DND-41 (cell line): ENCODE measurements at regions not wholly inside any gene's neighbourhood (a gene's known extent, or its start where the extent isn't known, plus 50 kb on each side); places are given as distances from the start of the nearest gene placed in this dataset.

Experiments used
- ATAC-seq: fragments of 200-7000 bp; cut with Tn5 transposase; 3 replicates; pipeline ENCODE4 v1.9.1; 2021; ENCODE audit warnings: low read depth; ENCODE audit not compliant: insufficient read depth
- DNase-seq: peaks from one replicate; pipeline ENCODE4 v3.0.0-alpha.2; 2020
- H2AFZ ChIP-seq: 2 replicates; pipeline ENCODE4 v1.6.0; 2012; ENCODE audit warnings: low read depth, low read length
- H3K27ac ChIP-seq: 2 replicates; pipeline ENCODE4 v1.5.1; 2012; ENCODE audit warnings: low read length, inconsistent platforms
- H3K27me3 ChIP-seq: fragments of 200-600 bp; sonication (generic); 2 replicates; pipeline ENCODE4 v1.6.0; 2012; ENCODE audit warnings: low read length, mild to moderate bottlenecking, inconsistent platforms; ENCODE audit not compliant: insufficient read depth, poor library complexity
- H3K36me3 ChIP-seq: 2 replicates; pipeline ENCODE4 v1.5.1; 2012; ENCODE audit warnings: low read length, inconsistent platforms; ENCODE audit not compliant: insufficient read depth
- H3K4me1 ChIP-seq: 2 replicates; pipeline ENCODE4 v1.5.1; 2012; ENCODE audit warnings: mild to moderate bottlenecking, low read length; ENCODE audit not compliant: insufficient read depth
- H3K4me2 ChIP-seq: 2 replicates; pipeline ENCODE4 v1.6.0; 2012; ENCODE audit warnings: mild to moderate bottlenecking, moderate library complexity, low read length, inconsistent platforms; ENCODE audit not compliant: insufficient read depth
- H3K4me3 ChIP-seq, 2 experiments: fragments of 200-600 bp in 1 of 2; shearing (Covaris generic) in 1 of 2; 2 replicates each; pipeline ENCODE4 v1.5.1; 2012 to 2016; ENCODE audit warnings: inconsistent platforms in 2 of 2, low read length in 2 of 2, mild to moderate bottlenecking in 2 of 2, low read depth in 1 of 2, moderate library complexity in 1 of 2
- H3K79me2 ChIP-seq: 2 replicates; pipeline ENCODE4 v1.6.0; 2012; ENCODE audit warnings: low read length, inconsistent platforms; ENCODE audit not compliant: insufficient read depth
- H3K9ac ChIP-seq: 2 replicates; pipeline ENCODE4 v1.6.0; 2012; ENCODE audit warnings: low read depth, mild to moderate bottlenecking, inconsistent platforms, low read length, moderate library complexity
- H3K9me3 ChIP-seq: 2 replicates; pipeline ENCODE4 v1.5.1; 2012; ENCODE audit warnings: low read length, moderate library complexity, mild to moderate bottlenecking, inconsistent platforms; ENCODE audit not compliant: insufficient read depth, severe bottlenecking
- H4K20me1 ChIP-seq: 2 replicates; pipeline ENCODE4 v1.6.0; 2012; ENCODE audit warnings: low read length; ENCODE audit not compliant: insufficient read depth
- EZH2 ChIP-seq: IDR thresholded peaks from 3 replicates; pipeline ENCODE4 v1.6.1; 2012; ENCODE audit warnings: borderline replicate concordance, low read depth, mild to moderate bottlenecking, moderate library complexity, low read length, inconsistent platforms; ENCODE audit not compliant: severe bottlenecking
- TF ChIP-seq, protein P1 (sequence below): IDR thresholded peaks from 2 replicates; pipeline ENCODE4 v1.5.1; 2012; ENCODE audit warnings: borderline replicate concordance, low read length, moderate library complexity, mild to moderate bottlenecking; ENCODE audit not compliant: poor library complexity, severe bottlenecking; ENCODE audit errors: extremely low read depth

GRCh38 chr6:133165235-133165634 lies 75.9 kb upstream of the EYA4 start:
- no peak overlapping the region for H2AFZ ChIP-seq

DNA sequence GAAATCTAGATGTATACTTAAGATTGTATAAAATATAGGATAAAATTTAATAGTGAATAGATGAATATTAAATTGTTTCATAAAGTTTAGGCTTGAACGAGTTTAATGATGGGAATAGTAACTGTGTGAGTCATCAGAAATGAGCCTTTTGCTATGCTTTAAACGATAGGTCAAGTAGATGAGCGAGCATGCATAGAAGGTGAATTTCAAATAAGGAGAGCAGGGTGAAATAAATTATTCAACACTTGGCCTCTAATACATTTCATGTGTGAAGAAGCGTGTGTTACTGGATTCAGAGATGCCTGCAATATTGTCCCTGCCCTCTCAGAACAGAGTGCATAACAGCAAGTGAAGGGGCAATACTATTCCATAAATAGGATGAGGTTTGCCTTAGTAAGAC lies 74.4 kb upstream of the EYA4 start:
- Histone ChIP-seq H3K4me2 (no peak overlapping the region), H3K4me3 (no peak overlapping the region), H2AFZ (no peak overlapping the region), H3K9me3 (no peaks in the 10 kb centered on the region), H3K27ac (no peak overlapping the region), H3K4me1 (no peaks in the 10 kb centered on the region), H4K20me1 (no peaks in the 10 kb centered on the region), H3K9ac (no peak overlapping the region), H3K27me3 (no peaks in the 10 kb centered on the region), H3K79me2 (no peaks in the 10 kb centered on the region), H3K36me3 (no peaks in the 10 kb centered on the region)
- TF ChIP-seq, protein P1, sequence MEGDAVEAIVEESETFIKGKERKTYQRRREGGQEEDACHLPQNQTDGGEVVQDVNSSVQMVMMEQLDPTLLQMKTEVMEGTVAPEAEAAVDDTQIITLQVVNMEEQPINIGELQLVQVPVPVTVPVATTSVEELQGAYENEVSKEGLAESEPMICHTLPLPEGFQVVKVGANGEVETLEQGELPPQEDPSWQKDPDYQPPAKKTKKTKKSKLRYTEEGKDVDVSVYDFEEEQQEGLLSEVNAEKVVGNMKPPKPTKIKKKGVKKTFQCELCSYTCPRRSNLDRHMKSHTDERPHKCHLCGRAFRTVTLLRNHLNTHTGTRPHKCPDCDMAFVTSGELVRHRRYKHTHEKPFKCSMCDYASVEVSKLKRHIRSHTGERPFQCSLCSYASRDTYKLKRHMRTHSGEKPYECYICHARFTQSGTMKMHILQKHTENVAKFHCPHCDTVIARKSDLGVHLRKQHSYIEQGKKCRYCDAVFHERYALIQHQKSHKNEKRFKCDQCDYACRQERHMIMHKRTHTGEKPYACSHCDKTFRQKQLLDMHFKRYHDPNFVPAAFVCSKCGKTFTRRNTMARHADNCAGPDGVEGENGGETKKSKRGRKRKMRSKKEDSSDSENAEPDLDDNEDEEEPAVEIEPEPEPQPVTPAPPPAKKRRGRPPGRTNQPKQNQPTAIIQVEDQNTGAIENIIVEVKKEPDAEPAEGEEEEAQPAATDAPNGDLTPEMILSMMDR: no peak
- TF ChIP-seq EZH2: no peak
- DNase-seq (no peak), ATAC-seq (no peak)

More at GRCh38 chr6:133165235-133165634, 75.9 kb upstream of the EYA4 start:
- ATAC-seq (no peak), DNase-seq (no peak)
- Histone ChIP-seq H3K27ac (no peak overlapping the region), H3K4me3 (no peak overlapping the region), H4K20me1 (no peaks in the 10 kb centered on the region), H3K4me2 (no peak overlapping the region), H3K79me2 (no peaks in the 10 kb centered on the region), H3K9me3 (no peaks in the 10 kb centered on the region), H3K4me1 (no peaks in the 10 kb centered on the region), H3K36me3 (no peaks in the 10 kb centered on the region), H3K9ac (no peak overlapping the region), H3K27me3 (no peaks in the 10 kb centered on the region)
- TF ChIP-seq EZH2: no peak
- TF ChIP-seq, protein P1: no peak

GRCh38 chr6:133169901-133170300 lies 71.3 kb upstream of the EYA4 start:
- H3K4me2 ChIP-seq: no peak overlapping the region
- no peak overlapping the region for H3K4me3 ChIP-seq
- no peaks in the 10 kb centered on the region for H4K20me1 ChIP-seq
- H3K4me1 ChIP-seq: no peaks in the 10 kb centered on the region
- no peak overlapping the region for H3K9ac ChIP-seq
- peaks cover 12% of the 10 kb centered on the region for H3K9me3 ChIP-seq
- TF ChIP-seq, protein P1: no peak
- TF ChIP-seq EZH2: no peak
- no peaks in the 10 kb centered on the region for H3K79me2 ChIP-seq
- no peaks in the 10 kb centered on the region for H3K27me3 ChIP-seq
- no peak overlapping the region for H2AFZ ChIP-seq
- H3K36me3 ChIP-seq: no peaks in the 10 kb centered on the region
- DNase-seq (no peak), ATAC-seq (no peak)
- H3K27ac ChIP-seq: no peak overlapping the region

GRCh38 chr6:133170602-133171001 lies 70.6 kb upstream of the EYA4 start:
- no peak overlapping the region for H3K4me3 ChIP-seq
- DNase-seq: no peak

More at GRCh38 chr6:133170602-133171001, 70.6 kb upstream of the EYA4 start:
- no peaks in the 10 kb centered on the region for H3K79me2 ChIP-seq
- H3K36me3 ChIP-seq: no peaks in the 10 kb centered on the region
- TF ChIP-seq, protein P1: no peak
- TF ChIP-seq EZH2: no peak
- H3K27ac ChIP-seq: no peak overlapping the region
- H3K9me3 ChIP-seq: peaks cover 12% of the 10 kb centered on the region
- no peak overlapping the region for H2AFZ ChIP-seq
- no peaks in the 10 kb centered on the region for H4K20me1 ChIP-seq
- no peaks in the 10 kb centered on the region for H3K4me1 ChIP-seq
- no peaks in the 10 kb centered on the region for H3K27me3 ChIP-seq
- no peak overlapping the region for H3K9ac ChIP-seq
- H3K4me2 ChIP-seq: no peak overlapping the region
- ATAC-seq: no peak
